Transverse colon (tissue), 4 donors: ENCODE measurements at regions not wholly inside any gene's neighbourhood (a gene's known extent, or its start where the extent isn't known, plus 50 kb on each side); places are given as distances from the start of the nearest gene placed in this dataset.

ENCODE experiments used
- CTCF ChIP-seq, 5 experiments: fragments of 200-600 bp in 3 of 5; fragments of 450-650 bp in 2 of 5; sonication (generic) in 3 of 5; IDR thresholded peaks; 1 replicate in 2 of 5; 2 replicates in 3 of 5; pipeline ENCODE4 v1.5.1; 2016 to 2017; ENCODE audit warnings: antibody characterized with exemption in 5 of 5, inconsistent platforms in 3 of 5, mild to moderate bottlenecking in 2 of 5, moderate library complexity in 1 of 5
- POLR2A ChIP-seq: fragments of 450-650 bp; IDR thresholded peaks from one replicate; pipeline ENCODE4 v1.6.1; 2016; ENCODE audit warnings: antibody characterized with exemption, mild to moderate bottlenecking, moderate library complexity
- POLR2AphosphoS5 ChIP-seq, 3 donors: sonication (generic); formaldehyde crosslinking; IDR thresholded peaks; one replicate each; pipeline ENCODE4 v1.6.1; 2016; ENCODE audit warnings: antibody characterized with exemption in 3 of 3

GRCh38 chr21:35603494-35603893 lies 456.8 kb downstream of the SETD4 start:
- TF ChIP-seq POLR2AphosphoS5 (IDR thresholded peaks at IDR 0.05) = no peak
- TF ChIP-seq POLR2A = no peak
- TF ChIP-seq CTCF (IDR thresholded peaks at IDR 0.05) = no peak
